ENCODE measurements at regions not wholly inside any gene's neighbourhood (a gene's known extent, or its start where the extent isn't known, plus 50 kb on each side); places are given as distances from the start of the nearest gene placed in this dataset.

- Histone ChIP-seq H2BK120ac (ENCODE audit: low read depth, low read length) (no peak overlapping the region), H2BK15ac (ENCODE audit: low read depth, low read length) (no peak overlapping the region), H3K79me1 (ENCODE audit: low read depth in 1 of 2, low read length in 2 of 2) (no peaks in the 10 kb centered on the region), H4K8ac (ENCODE audit: low read depth in 2 of 2, low read length in 2 of 2) (no peak overlapping the region), H3K9me3 (ENCODE audit: control insufficient read depth, insufficient read depth, low read length) (no peaks in the 10 kb centered on the region), H4K91ac (ENCODE audit: insufficient read depth, low read depth, low read length) (no peak overlapping the region), H4K5ac (ENCODE audit: low read depth, low read length) (no peak overlapping the region), H3K4me1 (ENCODE audit: control insufficient read depth, insufficient read depth, low read length) (no peaks in the 10 kb centered on the region), H2AK5ac (ENCODE audit: low read depth, low read length) (no peak overlapping the region), H3K9ac (ENCODE audit: low read depth, low read length) (no peak overlapping the region), H2BK5ac (ENCODE audit: low read depth, low read length, poor library complexity, severe bottlenecking) (no peak overlapping the region), H3K4ac (ENCODE audit: low read depth, low read length) (no peak overlapping the region), H3K4me3 (ENCODE audit: insufficient read depth, low read depth, low read length) (no peak overlapping the region), H3K27ac (ENCODE audit: insufficient read depth, low read length) (no peak overlapping the region), H2BK20ac (ENCODE audit: low read depth, low read length) (no peak overlapping the region), H3K18ac (ENCODE audit: low read depth, low read length) (no peak overlapping the region), H3K4me2 (ENCODE audit: low read depth, low read length) (no peak overlapping the region), H3K27me3 (ENCODE audit: control insufficient read depth, insufficient read depth, low read length) (no peaks in the 10 kb centered on the region; the same call in 1 of the 2 replicates), H3K23ac (ENCODE audit: low read depth, low read length) (no peak overlapping the region), H2AK9ac (replicated peaks; ENCODE audit: low read depth, low read length, poor library complexity) (no peak overlapping the region), H3K56ac (ENCODE audit: extremely low read depth, insufficient read depth, low read length) (no peak overlapping the region), H4K20me1 (ENCODE audit: insufficient read depth, low read length) (no peaks in the 10 kb centered on the region), H3K9me1 (ENCODE audit: insufficient read depth, low read length) (no peaks in the 10 kb centered on the region), H2AFZ (replicated peaks; ENCODE audit: low read length, poor library complexity) (no peak overlapping the region), H3K14ac (replicated peaks; ENCODE audit: low read depth, low read length) (no peak overlapping the region), H3K36me3 (ENCODE audit: control insufficient read depth, insufficient read depth, low read length) (no peaks in the 10 kb centered on the region)
- intact Hi-C loops (cut with micrococcal nuclease), result no loop called here
- dilution Hi-C loops (cut with HindIII; ENCODE audit: low sequenced_read_pairs, unreplicated experiment), result no loop called here
- DNase-seq (no peak), ATAC-seq (ENCODE audit: low read depth) (no peak)
- in situ Hi-C loops (cut with MboI; ENCODE audit: low sequenced_read_pairs), result no loop called here
- TF ChIP-seq FOS (IDR thresholded peaks at IDR 0.05; ENCODE audit: low read depth, low read length) (no peak), MAFK (IDR thresholded peaks at IDR 0.05; ENCODE audit: low read depth, low read length) (no peak), RAD21 (IDR thresholded peaks at IDR 0.05; ENCODE audit: low read length) (no peak)
- TF ChIP-seq, protein P1, sequence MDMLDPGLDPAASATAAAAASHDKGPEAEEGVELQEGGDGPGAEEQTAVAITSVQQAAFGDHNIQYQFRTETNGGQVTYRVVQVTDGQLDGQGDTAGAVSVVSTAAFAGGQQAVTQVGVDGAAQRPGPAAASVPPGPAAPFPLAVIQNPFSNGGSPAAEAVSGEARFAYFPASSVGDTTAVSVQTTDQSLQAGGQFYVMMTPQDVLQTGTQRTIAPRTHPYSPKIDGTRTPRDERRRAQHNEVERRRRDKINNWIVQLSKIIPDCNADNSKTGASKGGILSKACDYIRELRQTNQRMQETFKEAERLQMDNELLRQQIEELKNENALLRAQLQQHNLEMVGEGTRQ (IDR thresholded peaks at IDR 0.05; ENCODE audit: low read depth, low read length), result no peak
- TF ChIP-seq, protein P2, sequence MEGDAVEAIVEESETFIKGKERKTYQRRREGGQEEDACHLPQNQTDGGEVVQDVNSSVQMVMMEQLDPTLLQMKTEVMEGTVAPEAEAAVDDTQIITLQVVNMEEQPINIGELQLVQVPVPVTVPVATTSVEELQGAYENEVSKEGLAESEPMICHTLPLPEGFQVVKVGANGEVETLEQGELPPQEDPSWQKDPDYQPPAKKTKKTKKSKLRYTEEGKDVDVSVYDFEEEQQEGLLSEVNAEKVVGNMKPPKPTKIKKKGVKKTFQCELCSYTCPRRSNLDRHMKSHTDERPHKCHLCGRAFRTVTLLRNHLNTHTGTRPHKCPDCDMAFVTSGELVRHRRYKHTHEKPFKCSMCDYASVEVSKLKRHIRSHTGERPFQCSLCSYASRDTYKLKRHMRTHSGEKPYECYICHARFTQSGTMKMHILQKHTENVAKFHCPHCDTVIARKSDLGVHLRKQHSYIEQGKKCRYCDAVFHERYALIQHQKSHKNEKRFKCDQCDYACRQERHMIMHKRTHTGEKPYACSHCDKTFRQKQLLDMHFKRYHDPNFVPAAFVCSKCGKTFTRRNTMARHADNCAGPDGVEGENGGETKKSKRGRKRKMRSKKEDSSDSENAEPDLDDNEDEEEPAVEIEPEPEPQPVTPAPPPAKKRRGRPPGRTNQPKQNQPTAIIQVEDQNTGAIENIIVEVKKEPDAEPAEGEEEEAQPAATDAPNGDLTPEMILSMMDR (conservative IDR thresholded peaks at IDR 0.05; ENCODE audit: low read depth, low read length), result no peak
- no TSS peak for BruUV-seq (replicated peaks)
- 100% methylated on average over 1 of the region's 2 CpGs; no CpG with 5 or more reads in 1 of the 2 experiments for WGBS, 2 experiments (ENCODE audit: extremely low coverage in 2 of 2, insufficient read length in 1 of 2)
- ChIA-PET POLR2A (ENCODE audit: unreplicated experiment) (no interaction called here), CTCF (no interaction called here)
These were observed 125.5 kb downstream of the IL20RB start for GRCh38 chr3:137083332-137083731.
